ENCODE measurements at regions not wholly inside any gene's neighbourhood (a gene's known extent, or its start where the extent isn't known, plus 50 kb on each side); places are given as distances from the start of the nearest gene placed in this dataset.

DNA sequence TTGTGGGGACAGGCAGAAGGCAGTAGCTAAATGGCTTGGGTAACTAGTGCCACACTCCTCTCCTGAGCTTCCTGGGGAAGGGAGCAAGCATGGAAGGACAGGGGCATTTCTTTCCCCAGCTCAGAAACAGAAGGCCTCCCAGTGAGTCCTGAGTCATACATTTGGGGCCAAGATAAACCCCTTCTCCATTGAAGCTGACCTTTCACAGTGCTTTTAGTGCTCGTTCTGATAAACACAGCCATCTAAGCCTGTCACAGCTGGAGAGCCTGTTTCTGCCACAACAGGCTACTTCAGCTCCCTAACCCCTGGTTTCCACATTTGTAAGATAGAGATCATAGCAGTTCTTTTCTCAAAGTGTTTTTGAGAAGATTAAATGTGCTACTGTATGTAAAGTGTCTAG is 374.0 kb downstream of the LMX1A start:
- TF ChIP-seq, protein P1, sequence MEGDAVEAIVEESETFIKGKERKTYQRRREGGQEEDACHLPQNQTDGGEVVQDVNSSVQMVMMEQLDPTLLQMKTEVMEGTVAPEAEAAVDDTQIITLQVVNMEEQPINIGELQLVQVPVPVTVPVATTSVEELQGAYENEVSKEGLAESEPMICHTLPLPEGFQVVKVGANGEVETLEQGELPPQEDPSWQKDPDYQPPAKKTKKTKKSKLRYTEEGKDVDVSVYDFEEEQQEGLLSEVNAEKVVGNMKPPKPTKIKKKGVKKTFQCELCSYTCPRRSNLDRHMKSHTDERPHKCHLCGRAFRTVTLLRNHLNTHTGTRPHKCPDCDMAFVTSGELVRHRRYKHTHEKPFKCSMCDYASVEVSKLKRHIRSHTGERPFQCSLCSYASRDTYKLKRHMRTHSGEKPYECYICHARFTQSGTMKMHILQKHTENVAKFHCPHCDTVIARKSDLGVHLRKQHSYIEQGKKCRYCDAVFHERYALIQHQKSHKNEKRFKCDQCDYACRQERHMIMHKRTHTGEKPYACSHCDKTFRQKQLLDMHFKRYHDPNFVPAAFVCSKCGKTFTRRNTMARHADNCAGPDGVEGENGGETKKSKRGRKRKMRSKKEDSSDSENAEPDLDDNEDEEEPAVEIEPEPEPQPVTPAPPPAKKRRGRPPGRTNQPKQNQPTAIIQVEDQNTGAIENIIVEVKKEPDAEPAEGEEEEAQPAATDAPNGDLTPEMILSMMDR (IDR thresholded peaks at IDR 0.05) = no peak
- no peak for TF ChIP-seq POLR2A (IDR thresholded peaks at IDR 0.05)
- no peak for TF ChIP-seq POLR2AphosphoS5 (IDR thresholded peaks at IDR 0.05)
